ENCODE measurements at regions not wholly inside any gene's neighbourhood (a gene's known extent, or its start where the extent isn't known, plus 50 kb on each side); places are given as distances from the start of the nearest gene placed in this dataset.
A peak's percentile ranks its signal among the peaks of the same experiment; 100 is the strongest.
"Not testable (repeated sequence)": the region's sequence is repeated elsewhere in the genome, so short reads cannot be mapped to it uniquely, and the experiment has no call there.

DNA sequence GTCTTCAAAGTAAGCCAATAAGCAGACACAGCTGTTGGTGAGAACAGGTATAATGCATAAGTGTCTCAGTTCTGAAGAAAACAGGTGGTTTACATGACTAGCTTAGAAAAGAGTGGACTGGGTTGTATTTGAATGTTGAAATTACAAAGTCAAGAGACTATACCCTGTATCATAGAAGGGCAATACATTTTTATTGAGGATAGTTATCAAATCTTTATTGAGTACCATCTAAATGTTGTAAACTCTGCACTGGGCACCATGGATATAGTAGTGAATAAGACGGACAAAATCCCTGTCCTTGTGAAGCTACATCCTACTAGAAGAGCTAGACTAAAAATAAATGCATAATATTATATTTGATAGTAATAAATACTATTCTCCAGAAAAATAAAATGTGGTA, 88.5 kb upstream of the CDC42EP3 start:
- DNase-seq: not testable (repeated sequence)

- no peak for DNase-seq
These were observed 89.0 kb upstream of the CDC42EP3 start for GRCh38 chr2:37760471-37760870.

GRCh38 chr2:37762281-37762680, 90.8 kb upstream of the CDC42EP3 start:
- not testable (repeated sequence) for DNase-seq

- no peak for DNase-seq
These were observed 93.3 kb upstream of the CDC42EP3 start for GRCh38 chr2:37764739-37765138.

GRCh38 chr2:37766106-37766505, 94.7 kb upstream of the CDC42EP3 start:
- DNase-seq: no peak

- no peak for DNase-seq
These were observed 95.6 kb upstream of the CDC42EP3 start for GRCh38 chr2:37767046-37767445.

- DNase-seq: no peak
These were observed 96.8 kb upstream of the CDC42EP3 start for GRCh38 chr2:37767959-37768925.

GRCh38 chr2:37769551-37769950, 98.1 kb upstream of the CDC42EP3 start:
- peak; percentile 27 to 52 for DNase-seq

DNA sequence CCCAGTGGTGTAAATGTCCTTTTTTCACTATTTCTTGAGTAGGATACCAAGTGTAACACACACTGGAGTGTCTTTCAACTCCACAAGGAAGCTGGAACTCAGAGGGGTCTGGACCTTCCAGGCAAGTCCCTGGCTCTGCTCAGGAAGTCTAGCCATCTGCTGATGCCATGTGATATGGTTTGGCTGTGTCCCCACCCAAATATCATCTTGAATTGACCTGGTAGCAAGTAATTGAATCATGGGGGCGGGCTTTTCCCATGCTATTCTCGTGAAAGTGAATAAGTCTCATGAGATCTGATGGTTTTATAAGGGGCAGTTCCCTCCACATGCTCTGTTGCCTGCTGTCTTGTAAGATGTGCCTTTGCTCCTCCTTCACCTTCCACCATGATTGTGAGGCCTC, 99.4 kb upstream of the CDC42EP3 start:
- no peak for DNase-seq

DNA sequence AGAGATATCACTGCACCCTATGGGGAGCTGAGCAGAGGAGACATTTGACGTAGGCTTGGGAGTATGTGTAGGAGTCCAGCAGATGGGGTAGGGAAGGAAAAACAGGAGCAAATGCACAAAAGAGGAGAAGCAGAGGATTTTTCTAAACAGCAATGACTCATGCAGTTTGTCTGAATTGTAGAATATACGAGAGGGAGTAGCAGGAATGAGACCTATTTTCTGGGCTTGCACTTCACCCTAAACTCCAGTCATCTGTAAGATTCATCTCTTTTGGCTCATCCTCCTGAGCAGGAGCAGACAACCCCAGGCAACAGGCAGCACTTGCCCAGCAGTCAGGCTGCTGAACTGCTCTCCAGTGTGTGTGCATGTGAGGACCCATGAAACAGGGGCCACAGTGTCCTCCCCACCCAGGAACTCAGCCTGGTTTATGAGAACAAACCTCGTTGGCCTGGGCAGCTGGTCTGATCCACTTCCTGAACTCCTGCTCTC, 100.2 kb upstream of the CDC42EP3 start:
- no peak for DNase-seq

GRCh38 chr2:37773371-37774130, 102.1 kb upstream of the CDC42EP3 start:
- no peak for DNase-seq

DNA sequence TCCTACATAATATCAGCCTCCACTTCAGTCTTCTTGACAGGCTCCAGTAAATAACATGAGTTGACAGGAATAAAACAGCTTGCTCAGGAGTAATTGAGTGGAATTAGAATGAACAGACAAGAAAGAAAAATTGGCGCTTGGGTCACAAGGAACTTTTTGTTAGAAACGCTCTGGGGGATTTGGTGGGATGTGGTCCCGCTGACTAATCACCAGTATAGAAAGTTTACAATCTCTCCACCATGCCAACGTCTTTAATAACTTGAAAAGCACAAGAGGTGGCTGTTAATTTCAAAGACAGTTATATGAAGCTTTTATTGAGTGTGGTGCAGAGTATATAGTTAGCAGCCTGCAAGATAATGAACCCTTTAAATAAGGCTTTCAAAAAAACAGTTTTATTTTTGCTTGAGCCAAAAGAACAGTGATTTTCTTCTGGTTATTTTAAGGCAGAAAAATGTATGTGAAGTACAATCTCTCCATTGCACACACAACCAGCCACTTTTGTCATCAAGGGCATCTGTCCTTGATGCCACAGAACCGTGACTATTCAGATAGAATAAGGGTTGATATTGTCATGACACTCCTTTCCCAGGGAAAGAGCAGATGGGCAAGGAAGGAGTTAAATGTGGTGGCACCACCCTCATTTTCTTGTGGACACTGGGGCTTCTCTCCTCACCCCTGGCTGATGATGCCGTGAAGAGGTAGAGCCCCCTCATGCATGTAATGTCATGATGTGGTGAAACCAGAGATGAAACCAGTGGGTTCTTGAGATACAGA, 102.9 kb upstream of the CDC42EP3 start:
- not testable (repeated sequence) for DNase-seq

DNA sequence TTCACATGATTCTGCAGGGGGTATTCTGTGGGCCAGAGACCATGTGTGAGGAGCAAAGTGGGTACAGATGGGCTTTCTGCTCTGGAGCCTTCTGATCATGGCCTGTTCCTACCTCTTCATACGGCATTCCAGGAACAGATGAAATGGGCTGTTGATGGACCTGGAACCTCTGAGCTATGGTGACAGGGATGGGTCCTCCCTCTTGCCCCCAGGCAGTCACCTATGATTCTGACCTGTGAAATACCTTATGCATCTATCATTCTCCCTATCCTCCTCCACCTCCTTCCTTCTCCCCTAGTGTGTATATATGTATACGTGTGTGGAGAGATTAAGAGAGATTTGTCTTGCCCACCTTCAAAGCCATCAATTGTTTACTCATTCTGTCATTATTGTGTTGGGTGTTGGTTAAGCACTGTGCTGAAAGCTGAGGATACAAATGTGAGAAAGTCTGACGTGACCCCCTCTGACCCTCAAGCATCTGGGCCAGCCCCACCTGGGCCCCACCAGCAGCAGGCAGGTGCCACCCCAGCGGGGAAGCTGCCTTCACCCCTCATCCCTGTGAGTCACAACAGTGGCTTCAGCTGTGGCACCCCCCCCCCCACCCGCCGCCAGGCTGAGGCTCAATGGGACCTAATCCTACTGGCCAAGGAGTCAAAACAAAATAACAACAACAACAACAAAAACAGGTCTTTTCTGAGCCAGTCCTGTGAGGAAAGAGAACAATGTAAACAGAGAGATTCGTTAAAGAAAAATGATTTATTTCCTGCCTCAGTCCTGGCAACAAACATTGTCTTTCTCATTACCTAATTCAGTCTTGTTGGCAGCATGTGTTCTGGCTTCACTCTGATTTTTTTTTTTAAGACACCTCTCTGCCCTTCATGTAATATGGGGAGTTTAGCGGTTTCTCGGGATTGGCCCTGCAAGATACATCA, 103.8 kb upstream of the CDC42EP3 start:
- DNase-seq: no peak

DNA sequence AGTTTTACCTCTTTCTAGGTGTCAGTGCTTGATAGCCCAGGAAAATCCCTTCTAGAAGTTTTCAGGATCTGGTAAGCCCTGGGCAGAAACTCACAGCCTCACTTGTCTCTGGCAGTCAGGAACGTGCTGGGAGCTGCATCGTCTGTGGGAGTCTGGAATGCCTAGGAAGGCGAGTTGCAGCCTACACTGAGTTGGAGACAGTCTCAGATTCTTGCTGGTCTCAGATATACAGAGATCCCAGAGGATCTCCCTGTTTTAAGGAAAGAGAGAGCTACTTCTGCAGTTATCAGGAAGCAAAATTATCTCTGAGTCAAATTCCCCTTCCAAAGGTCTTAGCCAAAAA, 104.4 kb upstream of the CDC42EP3 start:
- no peak for DNase-seq

DNA sequence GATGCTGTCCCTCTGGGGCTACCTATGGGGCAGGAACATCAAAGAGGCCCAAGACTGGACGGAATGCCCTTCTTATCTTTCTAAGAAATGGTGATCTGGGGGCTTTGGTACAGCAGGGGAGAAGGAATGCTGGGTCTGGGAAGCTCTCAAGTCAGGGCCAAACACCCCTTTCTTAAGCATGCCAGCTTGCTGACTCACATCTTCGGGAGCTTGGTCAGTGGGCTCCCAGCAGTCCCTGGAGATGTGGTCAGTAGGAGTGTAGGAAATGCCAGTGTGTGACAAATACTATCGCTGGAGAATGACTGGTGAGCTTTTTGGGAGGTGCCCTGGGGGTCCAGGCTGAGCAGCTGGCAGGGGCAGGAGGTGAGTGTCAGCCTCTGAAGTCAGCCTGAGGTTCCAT, 105.0 kb upstream of the CDC42EP3 start:
- no peak for DNase-seq

DNA sequence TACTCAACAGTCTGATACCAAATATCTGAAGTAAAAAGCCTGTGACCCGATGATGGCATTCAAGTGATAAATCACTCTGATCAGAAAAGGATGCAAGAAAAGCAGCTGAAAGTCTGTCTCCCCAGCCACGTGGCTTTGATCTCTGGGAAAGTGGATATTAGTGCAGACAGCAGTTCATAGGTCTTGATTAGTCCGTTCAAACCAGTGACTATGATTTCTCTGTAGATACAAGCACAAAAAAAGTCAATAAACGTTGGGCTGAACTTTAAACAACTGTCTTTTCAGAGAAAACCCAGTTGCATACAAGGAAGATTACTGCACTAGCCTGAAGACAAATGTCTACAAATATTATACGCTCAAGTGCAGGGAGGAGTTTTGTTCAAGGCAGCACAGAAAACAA, 107.7 kb upstream of the CDC42EP3 start:
- DNase-seq: no peak

- no peak for DNase-seq
These were observed 108.4 kb upstream of the CDC42EP3 start for GRCh38 chr2:37779611-37780386.

DNA sequence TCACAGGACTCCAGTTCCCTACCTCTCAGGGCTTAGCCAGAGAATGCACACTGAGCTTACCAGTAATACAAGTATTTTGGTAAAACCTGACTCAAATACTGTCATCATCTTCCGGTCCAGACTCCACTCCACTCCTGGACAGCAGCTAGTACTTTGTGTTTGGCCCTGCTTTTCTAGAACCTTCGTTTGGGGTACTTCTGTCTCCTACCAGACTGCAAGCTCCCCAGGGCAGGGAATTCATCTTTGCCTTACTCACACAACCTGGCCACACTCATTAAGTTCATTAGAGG, 108.9 kb upstream of the CDC42EP3 start:
- no peak for DNase-seq

- peak; percentile 75 to 78 for DNase-seq
These were observed 109.6 kb upstream of the CDC42EP3 start for GRCh38 chr2:37781028-37781427.

DNA sequence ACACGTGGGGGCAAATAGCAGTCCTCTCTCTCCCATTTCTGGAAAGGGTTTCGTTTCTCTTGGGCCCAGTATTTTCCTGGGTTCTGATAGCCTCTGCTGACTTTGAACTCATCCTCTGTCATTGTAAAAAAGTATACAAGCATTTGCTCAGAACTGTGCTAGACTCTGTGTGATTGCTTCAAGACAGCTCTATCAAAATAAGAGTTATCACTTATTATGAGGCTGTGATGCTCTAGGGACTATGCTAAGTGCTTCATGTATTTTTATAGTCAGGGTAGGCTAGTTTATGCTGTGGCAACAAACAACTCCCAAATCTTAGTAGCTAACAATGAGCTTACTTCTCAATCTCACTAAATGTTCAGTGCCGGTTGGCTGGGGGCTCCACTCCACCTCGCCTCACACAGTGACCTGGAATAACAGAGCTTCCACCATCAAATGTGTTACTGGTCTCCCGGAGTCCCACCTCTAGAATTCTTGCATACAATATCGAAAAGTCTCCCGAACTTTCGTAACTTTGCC, 110.8 kb upstream of the CDC42EP3 start:
- DNase-seq: peak in 1 of 2 experiments; percentile 21

All from SHP77 (cell line).